ENCODE measurements at regions not wholly inside any gene's neighbourhood (a gene's known extent, or its start where the extent isn't known, plus 50 kb on each side); places are given as distances from the start of the nearest gene placed in this dataset.

DNA sequence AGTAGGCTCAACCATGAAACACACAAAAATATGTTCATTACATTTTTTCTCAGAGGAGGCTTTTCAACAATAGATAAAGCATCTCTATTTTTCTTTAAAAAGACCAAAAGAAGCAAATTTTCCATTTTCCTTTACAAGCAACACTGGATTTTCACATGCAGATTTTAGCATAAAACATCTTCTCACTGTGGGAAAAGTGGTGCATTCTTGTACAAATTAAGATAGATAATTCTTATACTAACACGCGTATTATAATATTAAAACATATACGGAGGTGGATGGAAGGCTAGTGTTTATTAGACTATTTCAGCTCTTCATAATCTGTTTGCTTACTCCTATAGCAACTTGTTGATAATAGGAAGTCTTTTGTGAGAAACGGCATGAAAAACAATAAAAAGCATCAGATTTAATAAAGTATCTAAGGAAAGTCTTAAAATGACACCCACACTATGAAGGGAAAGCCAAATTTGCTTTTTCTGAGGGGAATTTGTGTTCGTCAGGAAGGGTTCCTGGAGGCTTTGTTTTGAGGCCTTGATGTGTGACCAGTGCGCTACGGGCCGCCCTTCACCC, 529.6 kb downstream of the SOX2 start:
- intact Hi-C loops (cut with micrococcal nuclease; ENCODE audit: unreplicated experiment), result no loop called here

GRCh38 chr3:182241766-182242488, 530.2 kb downstream of the SOX2 start:
- TF ChIP-seq CTCF (conservative IDR thresholded peaks at IDR 0.05; ENCODE audit: low read depth, low read length) (no peak), EZH2 (IDR thresholded peaks at IDR 0.05; ENCODE audit: borderline replicate concordance, low read depth, low read length, poor library complexity, severe bottlenecking) (no peak)
- no peak overlapping the region for H3K4me3 ChIP-seq (ENCODE audit: low read depth, low read length, poor library complexity, severe bottlenecking)
- intact Hi-C loops (cut with micrococcal nuclease; ENCODE audit: unreplicated experiment), result no loop called here
- no TSS peak for BruUV-seq (replicated peaks)
- DNase-seq (ENCODE audit: low spot score), result no peak
- POLR2A ChIA-PET (ENCODE audit: low non-redundant PET), result interaction anchor here (0.6 kb wide), 1 partner anchor 9 kb away, joined by 4 read pairs; no protein-coding TSS in a partner anchor
- H3K27me3 ChIP-seq (replicated peaks; ENCODE audit: insufficient read depth, low read depth, low read length, poor library complexity), result no peaks in the 10 kb centered on the region
- no peak overlapping the region for H3K27ac ChIP-seq (ENCODE audit: low read depth, low read length, poor library complexity, severe bottlenecking)
- no peaks in the 10 kb centered on the region for H3K4me1 ChIP-seq (ENCODE audit: insufficient read depth, low read length, poor library complexity, severe bottlenecking)
- no peaks in the 10 kb centered on the region for H3K36me3 ChIP-seq (ENCODE audit: insufficient read depth, low read length, poor library complexity, severe bottlenecking)
- no peaks in the 10 kb centered on the region for H3K9me3 ChIP-seq (ENCODE audit: low read depth, low read length, poor library complexity, severe bottlenecking)
- CTCF ChIA-PET, result no interaction called here

More for the DNA sequence above, 529.6 kb downstream of the SOX2 start:
- BruUV-seq (replicated peaks), result no TSS peak
- Histone ChIP-seq H3K27me3 (replicated peaks; ENCODE audit: insufficient read depth, low read depth, low read length, poor library complexity) (no peaks in the 10 kb centered on the region), H3K27ac (ENCODE audit: low read depth, low read length, poor library complexity, severe bottlenecking) (no peak overlapping the region), H3K36me3 (ENCODE audit: insufficient read depth, low read length, poor library complexity, severe bottlenecking) (no peaks in the 10 kb centered on the region), H3K4me1 (ENCODE audit: insufficient read depth, low read length, poor library complexity, severe bottlenecking) (no peaks in the 10 kb centered on the region), H3K4me3 (ENCODE audit: low read depth, low read length, poor library complexity, severe bottlenecking) (no peak overlapping the region), H3K9me3 (ENCODE audit: low read depth, low read length, poor library complexity, severe bottlenecking) (no peaks in the 10 kb centered on the region)
- ChIA-PET CTCF (no interaction called here), POLR2A (ENCODE audit: low non-redundant PET) (interaction anchor here (0.6 kb wide), 1 partner anchor 10 kb away, joined by 4 read pairs; no protein-coding TSS in a partner anchor)
- no peak for TF ChIP-seq EZH2 (IDR thresholded peaks at IDR 0.05; ENCODE audit: borderline replicate concordance, low read depth, low read length, poor library complexity, severe bottlenecking)
- TF ChIP-seq CTCF (conservative IDR thresholded peaks at IDR 0.05; ENCODE audit: low read depth, low read length), result no peak
- no peak for DNase-seq (ENCODE audit: low spot score)

- CTCF ChIA-PET, result no interaction called here
These were observed 530.8 kb downstream of the SOX2 start for GRCh38 chr3:182242489-182242942.

More at GRCh38 chr3:182242489-182242942, 530.8 kb downstream of the SOX2 start:
- intact Hi-C loops (cut with micrococcal nuclease; ENCODE audit: unreplicated experiment), result no loop called here
- no peak for DNase-seq (ENCODE audit: low spot score)
- Histone ChIP-seq H3K27ac (ENCODE audit: low read depth, low read length, poor library complexity, severe bottlenecking) (no peak overlapping the region), H3K9me3 (ENCODE audit: low read depth, low read length, poor library complexity, severe bottlenecking) (no peaks in the 10 kb centered on the region), H3K36me3 (ENCODE audit: insufficient read depth, low read length, poor library complexity, severe bottlenecking) (no peaks in the 10 kb centered on the region), H3K4me1 (ENCODE audit: insufficient read depth, low read length, poor library complexity, severe bottlenecking) (no peaks in the 10 kb centered on the region), H3K27me3 (replicated peaks; ENCODE audit: insufficient read depth, low read depth, low read length, poor library complexity) (no peaks in the 10 kb centered on the region), H3K4me3 (ENCODE audit: low read depth, low read length, poor library complexity, severe bottlenecking) (no peak overlapping the region)
- POLR2A ChIA-PET (ENCODE audit: low non-redundant PET), result interaction anchor here (0.7 kb wide), 1 partner anchor 59 kb away, joined by 5 read pairs; no protein-coding TSS in a partner anchor
- TF ChIP-seq CTCF (conservative IDR thresholded peaks at IDR 0.05; ENCODE audit: low read depth, low read length) (no peak), EZH2 (IDR thresholded peaks at IDR 0.05; ENCODE audit: borderline replicate concordance, low read depth, low read length, poor library complexity, severe bottlenecking) (no peak)
- no TSS peak for BruUV-seq (replicated peaks)
